SU-DHL-6 (cell line): ENCODE measurements at regions not wholly inside any gene's neighbourhood (a gene's known extent, or its start where the extent isn't known, plus 50 kb on each side); places are given as distances from the start of the nearest gene placed in this dataset.

Experiments
- H2AFZ ChIP-seq: fragments of 200-600 bp; sonication (generic); 2 replicates; pipeline ENCODE4 v1.6.1; 2014; ENCODE audit warnings: low read depth, mild to moderate bottlenecking, moderate library complexity, mixed read lengths, antibody characterized with exemption, low read length; ENCODE audit not compliant: severe bottlenecking
- H3F3A ChIP-seq: fragments of 200-600 bp; shearing (Covaris generic); 2 replicates; pipeline ENCODE4 v1.6.0; 2016; ENCODE audit warnings: antibody characterized with exemption, mild to moderate bottlenecking; ENCODE audit not compliant: insufficient read depth
- H3K27ac ChIP-seq: fragments of 200-600 bp; sonication (generic); 2 replicates; pipeline ENCODE4 v1.5.1; 2016; ENCODE audit warnings: low read depth, mild to moderate bottlenecking, low read length, moderate library complexity, mixed read lengths
- H3K27me3 ChIP-seq: fragments of 200-600 bp; sonication (generic), shearing (Covaris generic); 2 replicates; pipeline ENCODE4 v1.6.0; 2014; ENCODE audit warnings: mild to moderate bottlenecking, low read length
- H3K36me3 ChIP-seq: fragments of 200-600 bp; sonication (generic); 2 replicates; pipeline ENCODE4 v1.6.1; 2014; ENCODE audit warnings: mild to moderate bottlenecking, low read length, mixed read lengths
- H3K4me2 ChIP-seq: fragments of 300-600, 200-600 bp; shearing (Covaris generic), sonication (generic); 2 replicates; pipeline ENCODE4 v1.6.0; 2014; ENCODE audit warnings: low read length, low read depth, mild to moderate bottlenecking; ENCODE audit not compliant: poor library complexity, severe bottlenecking
- H3K4me3 ChIP-seq: fragments of 200-600 bp; sonication (generic); 2 replicates; pipeline ENCODE4 v1.5.1; 2014; ENCODE audit warnings: antibody characterized with exemption, low read length, mild to moderate bottlenecking, mixed read lengths; ENCODE audit not compliant: insufficient read depth, poor library complexity, severe bottlenecking
- H3K79me2 ChIP-seq: fragments of 200-600 bp; sonication (generic); 2 replicates; pipeline ENCODE4 v1.6.1; 2014; ENCODE audit warnings: mild to moderate bottlenecking, low read length, moderate library complexity; ENCODE audit not compliant: insufficient read depth
- H3K9ac ChIP-seq: fragments of 200-600 bp; sonication (generic); 2 replicates; pipeline ENCODE4 v1.7.0; 2014; ENCODE audit warnings: mild to moderate bottlenecking, low read length
- H3K9me2 ChIP-seq: fragments of 200-600 bp; sonication (generic); replicated peaks from 2 replicates; pipeline ENCODE4 v1.6.1; 2014; ENCODE audit warnings: low read length; ENCODE audit not compliant: insufficient read depth
- H3K9me3 ChIP-seq: fragments of 200-600 bp; sonication (generic); 2 replicates; pipeline ENCODE4 v1.6.1; 2014; ENCODE audit warnings: low read length, mixed read lengths; ENCODE audit not compliant: insufficient read depth
- H4K20me1 ChIP-seq: fragments of 200-600 bp; sonication (generic); 2 replicates; pipeline ENCODE4 v1.6.1; 2014; ENCODE audit warnings: low read depth, mild to moderate bottlenecking, antibody characterized with exemption, low read length, moderate library complexity, mixed read lengths
- CTCF ChIP-seq: fragments of 200-600 bp; sonication (generic); IDR thresholded peaks from one replicate; pipeline ENCODE4 v1.5.1; 2017; ENCODE audit warnings: antibody characterized with exemption, mild to moderate bottlenecking, low read length, moderate library complexity; ENCODE audit not compliant: insufficient read depth, poor library complexity, severe bottlenecking
- EZH2phosphoT487 ChIP-seq: fragments of 200-600 bp; sonication (generic), shearing (Covaris generic); conservative IDR thresholded peaks from 2 replicates; pipeline ENCODE4 v1.6.1; 2018; ENCODE audit warnings: mild to moderate bottlenecking, antibody characterized with exemption, low read length, moderate library complexity, mixed read lengths

- no peaks in the 10 kb centered on the region for H3K36me3 ChIP-seq
- no peaks in the 10 kb centered on the region for H3F3A ChIP-seq
- no peak overlapping the region for H3K4me3 ChIP-seq
- no peaks in the 10 kb centered on the region for H3K27me3 ChIP-seq
- H2AFZ ChIP-seq, result no peak overlapping the region
- no peak overlapping the region for H3K4me2 ChIP-seq
- TF ChIP-seq EZH2phosphoT487, result no peak
- no peaks in the 10 kb centered on the region for H4K20me1 ChIP-seq
- H3K9me3 ChIP-seq, result no peaks in the 10 kb centered on the region
- H3K27ac ChIP-seq, result no peak overlapping the region
- H3K9me2 ChIP-seq, result no peaks in the 10 kb centered on the region
- no peak overlapping the region for H3K9ac ChIP-seq
- H3K79me2 ChIP-seq, result no peaks in the 10 kb centered on the region
Measured at GRCh38 chr7:115630049-115630448, 400.5 kb downstream of the TFEC start.

- no peaks in the 10 kb centered on the region for H3K36me3 ChIP-seq
- H3K9me3 ChIP-seq, result no peaks in the 10 kb centered on the region
- no peaks in the 10 kb centered on the region for H3K9me2 ChIP-seq
- no peak overlapping the region for H3K27ac ChIP-seq
- H2AFZ ChIP-seq, result no peak overlapping the region
- no peak overlapping the region for H3K4me3 ChIP-seq
- no peaks in the 10 kb centered on the region for H4K20me1 ChIP-seq
- no peaks in the 10 kb centered on the region for H3K79me2 ChIP-seq
- no peak overlapping the region for H3K9ac ChIP-seq
- H3K27me3 ChIP-seq, result no peaks in the 10 kb centered on the region
- no peaks in the 10 kb centered on the region for H3F3A ChIP-seq
- TF ChIP-seq EZH2phosphoT487 (no peak), CTCF (no peak)
- no peak overlapping the region for H3K4me2 ChIP-seq
Measured at GRCh38 chr7:115618676-115619075, 411.9 kb downstream of the TFEC start.

GRCh38 chr7:115613836-115614235, 416.7 kb downstream of the TFEC start:
- Histone ChIP-seq H3K79me2 (no peaks in the 10 kb centered on the region), H3K4me3 (no peak overlapping the region), H3K27me3 (no peaks in the 10 kb centered on the region), H3F3A (no peaks in the 10 kb centered on the region), H3K9me2 (no peaks in the 10 kb centered on the region), H3K36me3 (no peaks in the 10 kb centered on the region), H2AFZ (no peak overlapping the region), H3K27ac (no peak overlapping the region), H3K9me3 (no peaks in the 10 kb centered on the region), H4K20me1 (no peaks in the 10 kb centered on the region), H3K9ac (no peak overlapping the region), H3K4me2 (no peak overlapping the region)
- TF ChIP-seq CTCF, result no peak
- TF ChIP-seq EZH2phosphoT487, result no peak

GRCh38 chr7:115603416-115603815, 427.1 kb downstream of the TFEC start:
- Histone ChIP-seq H3K27ac (no peak overlapping the region), H3K79me2 (no peaks in the 10 kb centered on the region), H3F3A (no peaks in the 10 kb centered on the region), H3K4me3 (no peak overlapping the region), H2AFZ (no peak overlapping the region), H3K9me3 (no peaks in the 10 kb centered on the region), H3K27me3 (no peaks in the 10 kb centered on the region), H3K9me2 (no peaks in the 10 kb centered on the region), H3K4me2 (no peak overlapping the region), H3K36me3 (no peaks in the 10 kb centered on the region), H4K20me1 (no peaks in the 10 kb centered on the region), H3K9ac (no peak overlapping the region)
- TF ChIP-seq CTCF (no peak), EZH2phosphoT487 (no peak)
